Endothelial cell of umbilical vein (primary cell): ENCODE measurements at regions not wholly inside any gene's neighbourhood (a gene's known extent, or its start where the extent isn't known, plus 50 kb on each side); places are given as distances from the start of the nearest gene placed in this dataset.

Experiments
- BruUV-seq: library from RNA; stranded (reverse); fragments of 400-500 nt; replicated peaks from 2 replicates; lab custom pipeline; 2021; lab: Mats Ljungman, UMichigan
- CTCF ChIA-PET: fragments of 300-600, 350-600 bp; sonication (Branson Sonifier 250); formaldehyde crosslinking; loops from one replicate; lab custom pipeline; 2021; ENCODE audit warnings: antibody characterized with exemption, inconsistent platforms; lab: Charles Lee
- POLR2A ChIA-PET: fragments of 300-600, 350-600 bp; sonication (Branson Sonifier 250); formaldehyde crosslinking; loops from one replicate; lab custom pipeline; 2021; ENCODE audit warnings: antibody characterized with exemption, inconsistent platforms; lab: Charles Lee
- DNase-seq: peaks from one replicate; pipeline ENCODE4 v3.0.0-alpha.2; 2011; ENCODE audit warnings: low read depth, low spot score
- FAIRE-seq: peaks from 2 replicates; lab custom pipeline; 2011; peaks lifted over from hg19 to GRCh38; lab: Jason Lieb, UNC
- H2AFZ ChIP-seq: 2 replicates; pipeline ENCODE4 v1.6.0; 2012; ENCODE audit warnings: low read depth, low read length, control low read depth, inconsistent platforms
- H3K27ac ChIP-seq: 2 replicates; pipeline ENCODE4 v1.5.1; 2011; ENCODE audit warnings: low read depth, mild to moderate bottlenecking, control low read depth, low read length, moderate library complexity; ENCODE audit not compliant: insufficient read depth
- H3K27me3 ChIP-seq, 2 experiments: 2 replicates each; pipeline versions ENCODE4 v1.6.0 to v1.6.1; 2011; ENCODE audit warnings: low read length in 2 of 2, mixed read lengths in 1 of 2; ENCODE audit not compliant: control insufficient read depth in 2 of 2, insufficient read depth in 2 of 2
- H3K36me3 ChIP-seq, 2 experiments: 2 replicates in 1 of 2; 3 replicates in 1 of 2; pipeline ENCODE4 v1.5.1; 2011; ENCODE audit warnings: low read length in 2 of 2, mild to moderate bottlenecking in 1 of 2, moderate library complexity in 1 of 2; ENCODE audit not compliant: control insufficient read depth in 2 of 2, insufficient read depth in 2 of 2; ENCODE audit errors: extremely low read depth in 1 of 2
- H3K4me1 ChIP-seq: 3 replicates; pipeline ENCODE4 v1.5.1; 2011; ENCODE audit warnings: mild to moderate bottlenecking, low read length; ENCODE audit not compliant: control insufficient read depth, insufficient read depth; ENCODE audit errors: extremely low read depth
- H3K4me2 ChIP-seq: 2 replicates; pipeline ENCODE4 v1.6.1; 2011; ENCODE audit warnings: low read length, control low read depth, mixed read lengths; ENCODE audit not compliant: insufficient read depth
- H3K4me3 ChIP-seq, 3 experiments: fragments of 200-600 bp in 1 of 3; sonication (generic), shearing (Covaris generic) in 1 of 3; replicated peaks in 1 of 3; 2 replicates each; pipeline ENCODE4 v1.5.1; 2011 to 2016; ENCODE audit warnings: control low read depth in 3 of 3, low read length in 3 of 3, mild to moderate bottlenecking in 2 of 3, inconsistent platforms in 1 of 3, low read depth in 1 of 3, moderate library complexity in 1 of 3; ENCODE audit not compliant: insufficient read depth in 1 of 3
- H3K79me2 ChIP-seq: 2 replicates; pipeline ENCODE4 v1.6.0; 2012; ENCODE audit warnings: low read length, inconsistent platforms; ENCODE audit not compliant: control insufficient read depth, insufficient read depth
- H3K9ac ChIP-seq: replicated peaks from 2 replicates; pipeline ENCODE3; 2011; ENCODE audit warnings: low read length, control low read depth; ENCODE audit not compliant: insufficient read depth; ENCODE audit errors: extremely low read depth
- H3K9me1 ChIP-seq: replicated peaks from 3 replicates; pipeline ENCODE4 v1.6.0; 2011; ENCODE audit warnings: mild to moderate bottlenecking, low read length; ENCODE audit not compliant: control insufficient read depth, insufficient read depth; ENCODE audit errors: extremely low read depth
- H3K9me3 ChIP-seq: replicated peaks from 2 replicates; pipeline ENCODE4 v1.5.1; 2012; ENCODE audit warnings: low read length, inconsistent platforms; ENCODE audit not compliant: control insufficient read depth, insufficient read depth
- H4K20me1 ChIP-seq: replicated peaks from 2 replicates; pipeline ENCODE3; 2011; ENCODE audit warnings: mild to moderate bottlenecking, low read length; ENCODE audit not compliant: control insufficient read depth, insufficient read depth; ENCODE audit errors: extremely low read depth
- EZH2 ChIP-seq: IDR thresholded peaks from 2 replicates; pipeline ENCODE4 v1.6.1; 2012; ENCODE audit warnings: borderline replicate concordance, low read depth, mild to moderate bottlenecking, moderate library complexity, low read length, inconsistent platforms; ENCODE audit not compliant: severe bottlenecking
- FOS ChIP-seq: IDR thresholded peaks from 2 replicates; pipeline ENCODE4 v1.6.1; 2011; ENCODE audit warnings: mild to moderate bottlenecking, low read length, moderate library complexity, borderline replicate concordance; ENCODE audit not compliant: insufficient read depth
- GATA2 ChIP-seq: IDR thresholded peaks from 2 replicates; pipeline ENCODE4 v1.7.0; 2011; ENCODE audit warnings: low read depth, mild to moderate bottlenecking, moderate library complexity, mixed read lengths, low read length; ENCODE audit not compliant: insufficient read length, insufficient read depth
- JUN ChIP-seq: IDR thresholded peaks from 2 replicates; pipeline ENCODE4 v1.6.1; 2011; ENCODE audit warnings: borderline replicate concordance, low read depth; ENCODE audit not compliant: insufficient read length, insufficient read depth
- MYC ChIP-seq: IDR thresholded peaks from one replicate; pipeline ENCODE4 v1.6.1; 2011; ENCODE audit warnings: mild to moderate bottlenecking, low read depth, low read length
- POLR2A ChIP-seq: IDR thresholded peaks from 2 replicates; pipeline ENCODE4 v1.6.1; 2012; ENCODE audit warnings: low read depth, mild to moderate bottlenecking, control low read depth, low read length
- POLR2AphosphoS5 ChIP-seq: IDR thresholded peaks from 2 replicates; pipeline ENCODE4 v1.6.1; 2012; ENCODE audit warnings: low read depth, mild to moderate bottlenecking, control low read depth, low read length, moderate library complexity; ENCODE audit not compliant: insufficient read depth
- dilution Hi-C: fragments of 300-500 bp; cut with MboI; formaldehyde crosslinking; loops from one replicate; pipeline ENCODE4 v1.15.0; 2019; ENCODE audit warnings: low sequenced_read_pairs; ENCODE audit not compliant: extremely low pct_ligation_motif_present
- intact Hi-C: fragments of 100-400 bp; cut with micrococcal nuclease; formaldehyde crosslinking; loops from one replicate; pipeline ENCODE4 v1.10.0; 2022
- TF ChIP-seq, protein P1 (sequence below), 2 donors: IDR thresholded peaks; 1 replicate in 1 of 2; 2 replicates in 1 of 2; pipeline ENCODE4 v1.5.1; 2011; ENCODE audit warnings: low read length in 2 of 2, mild to moderate bottlenecking in 2 of 2, moderate library complexity in 2 of 2, control low read depth in 1 of 2, inconsistent platforms in 1 of 2, low read depth in 1 of 2; ENCODE audit not compliant: insufficient read depth in 1 of 2; ENCODE audit errors: extremely low read depth in 1 of 2
- TF ChIP-seq, protein P2 (sequence below): IDR thresholded peaks from 2 replicates; pipeline ENCODE4 v1.6.1; 2011; ENCODE audit not compliant: insufficient read depth, insufficient read length

DNA sequence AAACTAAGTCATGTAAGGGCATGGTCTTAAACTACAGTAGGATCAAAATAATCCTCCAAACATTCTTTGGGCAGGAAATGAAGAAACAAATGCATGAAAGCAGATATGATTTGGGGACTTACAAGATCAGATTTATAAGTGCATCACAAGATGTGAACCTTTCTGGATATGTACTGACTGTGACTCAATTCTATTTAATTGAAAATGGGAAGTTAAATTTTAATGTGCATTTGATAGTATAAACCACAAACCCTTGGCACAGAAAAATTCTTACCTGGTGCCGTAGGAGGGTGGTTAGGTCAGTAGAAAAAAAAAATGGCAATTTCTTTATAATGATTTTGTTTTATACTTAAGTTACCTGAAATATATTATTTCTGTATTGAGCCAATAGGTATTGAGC, 262.5 kb upstream of the TGFBR2 start:
- ChIA-PET POLR2A (interaction anchor here (0.7 to 1.2 kb wide), 4 partner anchors 57 to 348 kb away, joined by 3 to 4 read pairs (median 3); no protein-coding TSS in a partner anchor), CTCF (interaction anchor here (0.9 to 2.8 kb wide), 7 partner anchors 9 to 315 kb away, joined by 3 to 18 read pairs (median 4); partner anchors contain the start of gene TGFBR2)
- Histone ChIP-seq H3K79me2 (no peaks in the 10 kb centered on the region), H3K9me3 (no peaks in the 10 kb centered on the region), H3K9ac (peak overlapping the region; percentile 89), H2AFZ (no peak overlapping the region), H3K27ac (peak overlapping the region; percentile 98), H3K27me3 (no peaks in the 10 kb centered on the region), H3K36me3 (no peaks in the 10 kb centered on the region), H4K20me1 (no peaks in the 10 kb centered on the region), H3K4me3 (no peak overlapping the region), H3K4me2 (peak overlapping the region; percentile 71), H3K4me1 (peaks cover 76% of the 10 kb centered on the region), H3K9me1 (no peaks in the 10 kb centered on the region)
- DNase-seq = no peak
- BruUV-seq = TSS peak; percentile 8
- TF ChIP-seq EZH2 (no peak), POLR2AphosphoS5 (no peak), POLR2A (no peak), FOS (no peak), JUN (no peak), MYC (no peak), GATA2 (no peak)
- TF ChIP-seq, protein P1, sequence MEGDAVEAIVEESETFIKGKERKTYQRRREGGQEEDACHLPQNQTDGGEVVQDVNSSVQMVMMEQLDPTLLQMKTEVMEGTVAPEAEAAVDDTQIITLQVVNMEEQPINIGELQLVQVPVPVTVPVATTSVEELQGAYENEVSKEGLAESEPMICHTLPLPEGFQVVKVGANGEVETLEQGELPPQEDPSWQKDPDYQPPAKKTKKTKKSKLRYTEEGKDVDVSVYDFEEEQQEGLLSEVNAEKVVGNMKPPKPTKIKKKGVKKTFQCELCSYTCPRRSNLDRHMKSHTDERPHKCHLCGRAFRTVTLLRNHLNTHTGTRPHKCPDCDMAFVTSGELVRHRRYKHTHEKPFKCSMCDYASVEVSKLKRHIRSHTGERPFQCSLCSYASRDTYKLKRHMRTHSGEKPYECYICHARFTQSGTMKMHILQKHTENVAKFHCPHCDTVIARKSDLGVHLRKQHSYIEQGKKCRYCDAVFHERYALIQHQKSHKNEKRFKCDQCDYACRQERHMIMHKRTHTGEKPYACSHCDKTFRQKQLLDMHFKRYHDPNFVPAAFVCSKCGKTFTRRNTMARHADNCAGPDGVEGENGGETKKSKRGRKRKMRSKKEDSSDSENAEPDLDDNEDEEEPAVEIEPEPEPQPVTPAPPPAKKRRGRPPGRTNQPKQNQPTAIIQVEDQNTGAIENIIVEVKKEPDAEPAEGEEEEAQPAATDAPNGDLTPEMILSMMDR (IDR thresholded peaks at IDR 0.05; ENCODE audit: extremely low read depth in 1 of 2, insufficient read depth in 1 of 2, low read depth in 1 of 2, low read length in 2 of 2) = no peak
- TF ChIP-seq, protein P2, sequence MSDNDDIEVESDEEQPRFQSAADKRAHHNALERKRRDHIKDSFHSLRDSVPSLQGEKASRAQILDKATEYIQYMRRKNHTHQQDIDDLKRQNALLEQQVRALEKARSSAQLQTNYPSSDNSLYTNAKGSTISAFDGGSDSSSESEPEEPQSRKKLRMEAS = no peak
- intact Hi-C loops = loop anchor here (1.0 to 5.0 kb wide), 14 partner anchors 52 to 587 kb away; partner anchors contain the start of gene TGFBR2
- dilution Hi-C loops = loop anchor here (25.0 kb wide), 1 partner anchor 268 kb away; the partner anchor contains the start of gene TGFBR2
- no peak for FAIRE-seq
